Stimulated activated naive B cell treated with anti-CD40 and anti-IgM and Interleukin-4, amounts not matched to agents 10 μg/mL and 1 μg/mL and 100 μg/mL, for 72 hours (primary cell): ENCODE measurements at regions not wholly inside any gene's neighbourhood (a gene's known extent, or its start where the extent isn't known, plus 50 kb on each side); places are given as distances from the start of the nearest gene placed in this dataset.
"Not testable (repeated sequence)": the region's sequence is repeated elsewhere in the genome, so short reads cannot be mapped to it uniquely, and the experiment has no call there.

ENCODE experiments used
- ATAC-seq, 2 donors: fragments of 150-1000 bp; cut with Tn5 transposase; replicated peaks; 2 replicates each; pipeline ENCODE4 v1.10.0; 2021; ENCODE audit warnings: moderate library complexity in 1 of 2
- DNase-seq: peaks from one replicate; pipeline ENCODE4 v3.0.0; 2021
- H3K27ac Mint-ChIP-seq: one replicate; pipeline ENCODE4 v1.8.0; 2022; ENCODE audit warnings: mild to moderate bottlenecking, mixed read lengths
- H3K27me3 Mint-ChIP-seq, 2 donors: one replicate each; pipeline ENCODE4 v1.8.0; 2022; ENCODE audit warnings: mixed read lengths in 2 of 2
- H3K36me3 Mint-ChIP-seq, 2 donors: one replicate each; pipeline ENCODE4 v1.8.0; 2022; ENCODE audit warnings: mixed read lengths in 2 of 2, mild to moderate bottlenecking in 1 of 2
- H3K4me1 Mint-ChIP-seq, 2 donors: one replicate each; pipeline ENCODE4 v1.8.0; 2022; ENCODE audit warnings: mixed read lengths in 2 of 2, mild to moderate bottlenecking in 1 of 2
- H3K4me3 Mint-ChIP-seq, 2 donors: one replicate each; pipeline ENCODE4 v1.8.0; 2022; ENCODE audit warnings: mild to moderate bottlenecking in 2 of 2, mixed read lengths in 2 of 2, moderate library complexity in 1 of 2
- H3K9me3 Mint-ChIP-seq, 2 donors: one replicate each; pipeline ENCODE4 v1.8.0; 2022; ENCODE audit warnings: mixed read lengths in 2 of 2, mild to moderate bottlenecking in 1 of 2

- Mint-ChIP-seq H3K9me3 (no peaks in the 10 kb centered on the region), H3K27ac (no peak overlapping the region), H3K4me1 (no peaks in the 10 kb centered on the region), H3K4me3 (no peak overlapping the region), H3K27me3 (peaks cover 0 to 5% of the 10 kb centered on the region in 2 donors), H3K36me3 (no peaks in the 10 kb centered on the region)
- no peak for ATAC-seq
- no peak for DNase-seq
These were observed 605.8 kb upstream of the CAMK1G start for GRCh38 chr1:208977638-208978256.

- no peak overlapping the region for H3K27ac Mint-ChIP-seq
- no peaks in the 10 kb centered on the region for H3K4me1 Mint-ChIP-seq
- peaks cover 0 to 2% of the 10 kb centered on the region in 2 donors for H3K9me3 Mint-ChIP-seq
- no peak for ATAC-seq
- H3K27me3 Mint-ChIP-seq: no peaks in the 10 kb centered on the region
- no peaks in the 10 kb centered on the region for H3K36me3 Mint-ChIP-seq
- DNase-seq: no peak
- no peak overlapping the region for H3K4me3 Mint-ChIP-seq
These were observed 603.7 kb upstream of the CAMK1G start for GRCh38 chr1:208979776-208980175.

DNA sequence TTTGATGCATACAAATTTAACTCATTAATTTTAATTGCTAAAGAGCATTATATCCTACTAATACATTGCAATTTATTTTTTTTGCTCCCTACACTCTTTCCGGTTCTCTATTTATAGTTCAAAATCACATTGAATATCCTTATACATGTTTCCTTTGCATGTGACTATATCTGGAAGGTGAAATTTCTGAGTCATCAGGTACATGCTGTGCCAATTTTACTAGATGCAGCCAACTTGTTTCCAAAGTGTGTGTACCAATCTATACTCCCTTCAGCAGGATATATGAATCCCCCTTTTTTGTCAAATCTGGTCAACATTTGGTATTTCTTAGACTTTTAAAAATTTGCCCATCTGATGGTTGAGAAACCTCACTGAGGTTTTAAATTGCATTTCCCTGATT is 602.9 kb upstream of the CAMK1G start:
- Mint-ChIP-seq H3K27me3 (no peaks in the 10 kb centered on the region), H3K4me3 (no peak overlapping the region), H3K4me1 (no peaks in the 10 kb centered on the region), H3K27ac (no peak overlapping the region), H3K9me3 (peaks cover 0 to 2% of the 10 kb centered on the region in 2 donors), H3K36me3 (no peaks in the 10 kb centered on the region)
- ATAC-seq: no peak
- DNase-seq: no peak

DNA sequence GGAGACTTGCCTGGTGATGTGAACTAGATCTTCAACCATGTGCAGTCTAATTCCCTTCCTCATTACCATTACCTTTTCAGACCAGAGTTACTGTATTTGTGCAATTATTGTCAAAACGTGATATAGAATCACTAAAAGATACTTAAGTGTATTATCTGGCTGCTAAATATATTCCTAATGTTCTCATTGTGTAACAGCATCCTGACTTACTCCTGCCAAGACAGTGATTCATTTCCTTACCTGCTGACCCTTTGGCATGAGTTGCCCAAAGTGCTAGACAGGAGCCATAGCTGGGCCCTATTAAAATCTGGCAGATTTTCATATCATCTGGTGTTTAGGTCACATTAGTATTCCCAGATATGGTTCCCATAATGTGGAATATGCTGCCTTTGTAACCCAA is 598.3 kb upstream of the CAMK1G start:
- Mint-ChIP-seq H3K9me3 (peaks cover 0 to 4% of the 10 kb centered on the region in 2 donors), H3K4me3 (no peak overlapping the region), H3K27ac (no peak overlapping the region), H3K27me3 (peaks cover 0 to 8% of the 10 kb centered on the region in 2 donors), H3K36me3 (no peaks in the 10 kb centered on the region), H3K4me1 (peaks cover 3 to 8% of the 10 kb centered on the region in 2 donors)
- DNase-seq (no peak), ATAC-seq (no peak)

GRCh38 chr1:208988811-208989222 is 594.7 kb upstream of the CAMK1G start:
- peaks cover 3 to 8% of the 10 kb centered on the region in 2 donors for H3K4me1 Mint-ChIP-seq
- ATAC-seq (peak; percentile 70 to 76), DNase-seq (no peak)
- H3K9me3 Mint-ChIP-seq: peaks cover 3 to 16% of the 10 kb centered on the region in 2 donors
- peaks cover 8 to 11% of the 10 kb centered on the region in 2 donors for H3K27me3 Mint-ChIP-seq
- no peaks in the 10 kb centered on the region for H3K36me3 Mint-ChIP-seq
- H3K27ac Mint-ChIP-seq: no peak overlapping the region
- peak overlapping the region; percentile 55 to 80 for H3K4me3 Mint-ChIP-seq

GRCh38 chr1:208990456-208990855 is 593.1 kb upstream of the CAMK1G start:
- peaks cover 3 to 8% of the 10 kb centered on the region in 2 donors for H3K4me1 Mint-ChIP-seq
- H3K27ac Mint-ChIP-seq: no peak overlapping the region
- H3K27me3 Mint-ChIP-seq: peaks cover 8 to 11% of the 10 kb centered on the region in 2 donors
- H3K4me3 Mint-ChIP-seq: no peak overlapping the region
- no peak for DNase-seq
- no peaks in the 10 kb centered on the region for H3K36me3 Mint-ChIP-seq
- no peak for ATAC-seq
- peaks cover 3 to 14% of the 10 kb centered on the region in 2 donors for H3K9me3 Mint-ChIP-seq

GRCh38 chr1:208997053-208997452 is 586.5 kb upstream of the CAMK1G start:
- H3K4me3 Mint-ChIP-seq, H3K27me3 Mint-ChIP-seq, H3K4me1 Mint-ChIP-seq, DNase-seq, H3K27ac Mint-ChIP-seq, ATAC-seq, H3K36me3 Mint-ChIP-seq, H3K9me3 Mint-ChIP-seq: not testable (repeated sequence)

DNA sequence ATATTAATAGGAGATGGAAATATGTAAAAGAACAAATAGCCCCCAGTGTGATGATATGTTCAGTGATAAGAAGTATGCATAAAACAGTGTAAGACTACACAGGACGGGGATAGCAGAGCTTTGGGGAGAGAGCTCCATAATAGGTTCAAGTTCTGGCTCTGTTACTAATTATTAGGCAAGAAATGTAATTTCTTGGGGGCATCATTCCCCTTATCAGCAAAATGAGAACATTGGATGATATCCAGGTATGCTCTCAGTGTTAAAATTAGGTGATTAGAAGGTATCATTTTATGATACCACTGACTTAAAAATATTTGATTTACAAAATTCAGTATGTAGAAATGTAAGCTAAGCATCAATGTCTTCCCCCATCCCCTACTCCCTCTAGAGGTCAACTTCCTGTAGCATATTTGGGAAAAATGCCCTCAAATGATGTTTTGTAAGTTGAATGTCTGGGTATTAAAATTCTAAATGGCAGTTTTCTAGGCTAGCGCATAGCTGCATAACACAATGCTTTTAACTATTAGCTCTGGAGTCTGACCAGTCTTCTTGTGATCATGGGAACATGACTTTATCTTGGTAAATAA is 585.7 kb upstream of the CAMK1G start:
- H3K27ac Mint-ChIP-seq: no peak overlapping the region
- H3K36me3 Mint-ChIP-seq: no peaks in the 10 kb centered on the region
- H3K27me3 Mint-ChIP-seq: peaks cover 0 to under 1% of the 10 kb centered on the region in 2 donors
- no peaks in the 10 kb centered on the region for H3K4me1 Mint-ChIP-seq
- no peak overlapping the region for H3K4me3 Mint-ChIP-seq
- ATAC-seq (no peak), DNase-seq (no peak)
- H3K9me3 Mint-ChIP-seq: peaks cover 0 to 5% of the 10 kb centered on the region in 2 donors

- Mint-ChIP-seq H3K4me3 (no peak overlapping the region), H3K27ac (no peak overlapping the region), H3K36me3 (no peaks in the 10 kb centered on the region), H3K4me1 (no peaks in the 10 kb centered on the region), H3K27me3 (peaks cover 0 to 4% of the 10 kb centered on the region in 2 donors), H3K9me3 (peaks cover 0 to 2% of the 10 kb centered on the region in 2 donors)
- ATAC-seq: no peak
- DNase-seq: no peak
These were observed 574.9 kb upstream of the CAMK1G start for GRCh38 chr1:209008586-209008985.

- Mint-ChIP-seq H3K27me3 (peaks cover 0 to 4% of the 10 kb centered on the region in 2 donors), H3K36me3 (no peaks in the 10 kb centered on the region), H3K27ac (no peak overlapping the region), H3K4me3 (no peak overlapping the region), H3K9me3 (peaks cover 0 to 5% of the 10 kb centered on the region in 2 donors), H3K4me1 (no peaks in the 10 kb centered on the region)
- no peak for ATAC-seq
- no peak for DNase-seq
These were observed 572.9 kb upstream of the CAMK1G start for GRCh38 chr1:209010475-209011230.

GRCh38 chr1:209012443-209013196 is 570.9 kb upstream of the CAMK1G start:
- Mint-ChIP-seq H3K4me3 (no peak overlapping the region), H3K27ac (no peak overlapping the region), H3K36me3 (no peaks in the 10 kb centered on the region), H3K4me1 (no peaks in the 10 kb centered on the region), H3K9me3 (peaks cover under 1 to 5% of the 10 kb centered on the region in 2 donors), H3K27me3 (peaks cover 0 to 4% of the 10 kb centered on the region in 2 donors)
- DNase-seq (no peak), ATAC-seq (no peak)

- Mint-ChIP-seq H3K27me3 (peaks cover 4% of the 10 kb centered on the region in 2 donors), H3K27ac (no peak overlapping the region), H3K4me1 (no peaks in the 10 kb centered on the region), H3K36me3 (no peaks in the 10 kb centered on the region), H3K4me3 (no peak overlapping the region), H3K9me3 (peaks cover 12 to 13% of the 10 kb centered on the region in 2 donors)
- no peak for ATAC-seq
- no peak for DNase-seq
These were observed 568.4 kb upstream of the CAMK1G start for GRCh38 chr1:209015092-209015491.

GRCh38 chr1:209021622-209022021 is 561.9 kb upstream of the CAMK1G start:
- DNase-seq (no peak), ATAC-seq (no peak)
- H3K36me3 Mint-ChIP-seq: peaks cover 0 to 2% of the 10 kb centered on the region in 2 donors
- no peak overlapping the region for H3K4me3 Mint-ChIP-seq
- peaks cover 4 to 11% of the 10 kb centered on the region in 2 donors for H3K27me3 Mint-ChIP-seq
- no peak overlapping the region for H3K27ac Mint-ChIP-seq
- no peaks in the 10 kb centered on the region for H3K4me1 Mint-ChIP-seq
- peaks cover 13 to 17% of the 10 kb centered on the region in 2 donors for H3K9me3 Mint-ChIP-seq

DNA sequence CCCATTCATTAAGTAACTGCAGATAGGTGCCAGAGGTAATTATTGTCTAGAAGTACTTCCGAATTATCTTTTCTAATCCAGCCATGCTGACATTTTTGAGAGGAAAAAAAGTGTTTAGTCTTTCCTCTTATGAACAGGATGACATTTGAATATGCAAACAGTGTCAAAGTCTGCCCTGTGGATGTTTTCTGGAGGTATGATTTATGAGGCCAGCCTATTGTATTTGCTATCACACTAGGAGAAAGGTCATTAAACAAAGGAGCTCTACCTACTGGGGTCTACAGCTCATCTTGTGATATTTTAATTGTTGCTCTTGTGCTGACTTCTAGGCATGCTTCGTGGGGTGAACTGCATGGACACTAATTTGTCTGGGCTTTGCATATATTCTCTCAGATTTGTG is 559.7 kb upstream of the CAMK1G start:
- ATAC-seq (no peak), DNase-seq (no peak)
- Mint-ChIP-seq H3K36me3 (peaks cover 0 to 2% of the 10 kb centered on the region in 2 donors), H3K9me3 (peaks cover 10 to 17% of the 10 kb centered on the region in 2 donors), H3K27me3 (peaks cover 4 to 11% of the 10 kb centered on the region in 2 donors), H3K27ac (no peak overlapping the region), H3K4me1 (no peaks in the 10 kb centered on the region), H3K4me3 (no peak overlapping the region)
